ENCODE measurements at regions not wholly inside any gene's neighbourhood (a gene's known extent, or its start where the extent isn't known, plus 50 kb on each side); places are given as distances from the start of the nearest gene placed in this dataset.

DNA sequence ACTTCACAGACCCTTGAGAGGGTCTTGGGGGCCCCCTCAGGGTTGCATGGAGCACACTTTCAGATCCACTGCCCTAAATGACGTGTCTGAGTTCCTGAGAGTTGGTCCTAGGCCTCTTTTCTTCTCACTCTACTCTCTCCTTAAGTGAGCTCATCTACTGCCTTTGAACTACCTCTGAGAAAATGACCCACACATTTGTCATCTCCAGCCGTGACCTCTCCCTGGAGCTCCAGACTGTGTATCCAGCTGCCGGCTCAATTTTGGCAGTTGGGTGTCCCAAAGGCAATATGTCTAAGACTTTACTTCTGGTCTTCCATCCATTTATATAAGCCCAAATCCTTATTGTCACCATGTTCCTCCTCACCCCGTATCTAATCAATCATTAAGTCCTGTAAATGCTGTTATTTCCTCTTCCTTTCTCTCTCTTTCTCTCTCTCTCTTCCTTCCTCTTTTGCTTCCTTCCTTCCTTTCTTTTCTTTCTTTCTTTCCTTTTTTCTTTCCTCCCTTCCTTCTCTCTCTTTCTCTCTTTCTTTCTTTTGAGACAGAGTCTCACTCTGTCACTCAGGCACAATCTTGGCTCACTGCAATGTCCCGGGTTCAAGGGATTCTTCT lies 51.2 kb upstream of the HSPA9 start:
- no peaks in the 10 kb centered on the region for H3K9me3 ChIP-seq (ENCODE audit: control insufficient read depth in 3 of 3, low read length in 3 of 3)
- H3K27ac ChIP-seq (ENCODE audit: low read depth, low read length): no peak overlapping the region
- H3K36me3 ChIP-seq (ENCODE audit: control insufficient read depth in 3 of 3, insufficient read depth in 3 of 3, low read length in 3 of 3): no peaks in the 10 kb centered on the region
- no peaks in the 10 kb centered on the region for H3K4me1 ChIP-seq (ENCODE audit: control insufficient read depth in 3 of 3, insufficient read depth in 3 of 3, low read length in 3 of 3)
- H3K9ac ChIP-seq (ENCODE audit: low read depth in 1 of 3, low read length in 3 of 3): no peak overlapping the region
- no peak overlapping the region for H3K4me3 ChIP-seq (ENCODE audit: low read length in 3 of 3)
- no peaks in the 10 kb centered on the region for H3K27me3 ChIP-seq (ENCODE audit: control insufficient read depth in 3 of 3, insufficient read depth in 3 of 3, low read length in 3 of 3)

DNA sequence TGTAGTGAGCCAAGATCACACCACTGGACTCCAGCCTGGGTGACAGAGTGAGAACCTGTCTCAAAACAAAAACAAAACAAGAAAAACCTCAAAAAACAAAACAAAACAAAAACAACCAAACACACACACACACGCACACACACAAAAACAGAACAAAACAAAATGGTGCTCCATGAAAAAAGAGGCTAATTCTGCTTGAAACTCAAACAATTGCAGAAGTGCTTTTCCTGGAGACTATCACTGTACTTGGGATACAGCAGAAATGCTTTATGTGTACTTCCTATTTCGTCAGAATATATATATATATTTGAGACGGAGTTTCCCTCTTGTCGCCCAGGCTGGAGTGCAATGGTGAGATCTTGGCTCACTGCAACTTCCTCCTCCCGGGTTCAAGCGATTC lies 49.9 kb upstream of the HSPA9 start:
- Histone ChIP-seq H3K36me3 (ENCODE audit: control insufficient read depth in 3 of 3, insufficient read depth in 3 of 3, low read length in 3 of 3) (no peaks in the 10 kb centered on the region), H3K9me3 (ENCODE audit: control insufficient read depth in 3 of 3, low read length in 3 of 3) (no peaks in the 10 kb centered on the region), H3K4me1 (ENCODE audit: control insufficient read depth in 3 of 3, insufficient read depth in 3 of 3, low read length in 3 of 3) (no peaks in the 10 kb centered on the region), H3K9ac (ENCODE audit: low read depth in 1 of 3, low read length in 3 of 3) (no peak overlapping the region), H3K27ac (ENCODE audit: low read depth, low read length) (no peak overlapping the region), H3K27me3 (ENCODE audit: control insufficient read depth in 3 of 3, insufficient read depth in 3 of 3, low read length in 3 of 3) (no peaks in the 10 kb centered on the region), H3K4me3 (ENCODE audit: low read length in 3 of 3) (no peak overlapping the region)
